GM23338 (cell line): ENCODE measurements at regions not wholly inside any gene's neighbourhood (a gene's known extent, or its start where the extent isn't known, plus 50 kb on each side); places are given as distances from the start of the nearest gene placed in this dataset.

Experiments
- ATAC-seq: fragments of 200-7000 bp; cut with Tn5 transposase; 3 replicates; pipeline ENCODE4 v1.9.1; 2020
- DNase-seq: peaks from one replicate; pipeline ENCODE4 v3.0.0-alpha.2; 2015; ENCODE audit warnings: low spot score
- H2AFZ ChIP-seq: fragments of 200-600 bp; sonication (generic); 2 replicates; pipeline ENCODE4 v1.8.0; 2016; ENCODE audit warnings: antibody characterized with exemption, mild to moderate bottlenecking, moderate library complexity
- H3F3A ChIP-seq: fragments of 200-600 bp; sonication (generic); replicated peaks from 2 replicates; pipeline ENCODE4 v1.8.0; 2017; ENCODE audit warnings: antibody characterized with exemption, mixed run types, low read depth
- H3K27ac ChIP-seq: fragments of 200-600 bp; sonication (generic); 2 replicates; pipeline ENCODE4 v1.6.1; 2016; ENCODE audit warnings: low read depth
- H3K27me3 ChIP-seq: fragments of 200-600 bp; sonication (generic); 2 replicates; pipeline ENCODE4 v1.8.0; 2016; ENCODE audit warnings: mild to moderate bottlenecking, mixed run types, moderate library complexity; ENCODE audit not compliant: insufficient read depth
- H3K36me3 ChIP-seq: fragments of 200-600 bp; sonication (generic); 2 replicates; pipeline ENCODE4 v1.8.0; 2016; ENCODE audit warnings: mild to moderate bottlenecking; ENCODE audit not compliant: insufficient read depth
- H3K4me1 ChIP-seq: fragments of 200-600 bp; sonication (generic); 2 replicates; pipeline ENCODE4 v1.8.0; 2016; ENCODE audit warnings: mild to moderate bottlenecking, moderate library complexity; ENCODE audit not compliant: insufficient read depth
- H3K4me2 ChIP-seq: fragments of 200-600 bp; sonication (generic); 2 replicates; pipeline ENCODE4 v1.7.1; 2017; ENCODE audit warnings: mixed run types
- H3K4me3 ChIP-seq: fragments of 200-600 bp; sonication (generic); 2 replicates; pipeline ENCODE4 v1.6.1; 2016; ENCODE audit warnings: mixed run types
- H3K79me2 ChIP-seq: fragments of 200-600 bp; sonication (generic); replicated peaks from 2 replicates; pipeline ENCODE4 v1.8.0; 2017; ENCODE audit warnings: mild to moderate bottlenecking; ENCODE audit not compliant: insufficient read depth
- H3K9me2 ChIP-seq: fragments of 200-600 bp; sonication (generic); 2 replicates; pipeline ENCODE4 v1.8.0; 2017; ENCODE audit not compliant: insufficient read depth
- H4K20me1 ChIP-seq: fragments of 200-600 bp; sonication (generic); replicated peaks from 2 replicates; pipeline ENCODE4 v1.8.0; 2017; ENCODE audit warnings: mild to moderate bottlenecking; ENCODE audit not compliant: insufficient read depth
- H3K27ac Mint-ChIP-seq: 2 replicates; pipeline ENCODE4 v1.8.0; 2020; ENCODE audit warnings: inconsistent platforms, mild to moderate bottlenecking, moderate library complexity, mixed read lengths
- H3K27me3 Mint-ChIP-seq: 3 replicates; pipeline ENCODE4 v1.8.0; 2022; ENCODE audit warnings: low read depth, mild to moderate bottlenecking, moderate library complexity, mixed read lengths, inconsistent platforms; ENCODE audit not compliant: insufficient read depth, poor library complexity
- H3K36me3 Mint-ChIP-seq: 3 replicates; pipeline ENCODE4 v1.8.0; 2021; ENCODE audit warnings: low read depth, mild to moderate bottlenecking, inconsistent platforms, moderate library complexity, mixed read lengths
- H3K4me1 Mint-ChIP-seq: 3 replicates; pipeline ENCODE4 v1.8.0; 2020; ENCODE audit warnings: mild to moderate bottlenecking, inconsistent platforms, mixed read lengths
- H3K4me3 Mint-ChIP-seq: 3 replicates; pipeline ENCODE4 v1.8.0; 2021; ENCODE audit warnings: moderate library complexity, mild to moderate bottlenecking, inconsistent platforms, mixed read lengths
- H3K9me3 Mint-ChIP-seq: 3 replicates; pipeline ENCODE4 v1.8.0; 2020; ENCODE audit warnings: moderate library complexity, mild to moderate bottlenecking, inconsistent platforms, mixed read lengths
- CREB1 ChIP-seq: fragments of 250-450 bp; sonication (Bioruptor Pico); IDR thresholded peaks from 2 replicates; pipeline ENCODE4 v1.5.0; 2020; ENCODE audit warnings: low read depth, mild to moderate bottlenecking, moderate library complexity
- ETS1 ChIP-seq: IDR thresholded peaks from 2 replicates; pipeline ENCODE4 v1.6.1; 2016; ENCODE audit warnings: antibody characterized with exemption
- EZH2 ChIP-seq: fragments of 200-600 bp; sonication (generic); IDR thresholded peaks from one replicate; pipeline ENCODE4 v1.8.0; 2017; ENCODE audit warnings: antibody characterized with exemption, mild to moderate bottlenecking, low read depth; ENCODE audit not compliant: unreplicated experiment
- EZH2phosphoT487 ChIP-seq: fragments of 200-600 bp; sonication (generic); IDR thresholded peaks from one replicate; pipeline ENCODE4 v1.8.1; 2018; ENCODE audit warnings: antibody characterized with exemption; ENCODE audit not compliant: unreplicated experiment
- STAT1 ChIP-seq: IDR thresholded peaks from one replicate; pipeline ENCODE4 v1.6.1; 2016; ENCODE audit warnings: antibody characterized with exemption; ENCODE audit not compliant: unreplicated experiment
- ZNF114 ChIP-seq: fragments of 250-450 bp; sonication (Bioruptor Pico); IDR thresholded peaks from 2 replicates; pipeline ENCODE4 v1.5.0; 2020; ENCODE audit warnings: mild to moderate bottlenecking, moderate library complexity
- ZNF462 ChIP-seq: fragments of 250-450 bp; sonication (Bioruptor Pico); IDR thresholded peaks from 2 replicates; pipeline ENCODE4 v1.5.0; 2020; ENCODE audit warnings: mild to moderate bottlenecking, moderate library complexity

GRCh38 chrX:116290359-116290758 is 119.8 kb downstream of the AGTR2 start:
- no peak for TF ChIP-seq ZNF114 (CRISPR knock-in tag)
- no peak for TF ChIP-seq STAT1
- TF ChIP-seq ETS1, result no peak
- no peak for TF ChIP-seq CREB1 (CRISPR knock-in tag)
- no peak for TF ChIP-seq EZH2
- Histone ChIP-seq H3K4me3 (no peak overlapping the region), H3K27me3 (no peaks in the 10 kb centered on the region), H3K36me3 (no peaks in the 10 kb centered on the region), H3K9me2 (no peaks in the 10 kb centered on the region), H3K79me2 (no peaks in the 10 kb centered on the region), H3K4me1 (peaks cover 5% of the 10 kb centered on the region; the same call in 1 of the 2 replicates), H2AFZ (no peak overlapping the region), H3K4me2 (no peak overlapping the region), H3K27ac (no peak overlapping the region), H3F3A (no peaks in the 10 kb centered on the region), H4K20me1 (no peaks in the 10 kb centered on the region)
- Mint-ChIP-seq H3K4me3 (no peak overlapping the region), H3K36me3 (no peaks in the 10 kb centered on the region; the same call in 2 of the 3 replicates), H3K9me3 (peaks cover 4% of the 10 kb centered on the region; the same call in 1 of the 3 replicates), H3K27me3 (no peaks in the 10 kb centered on the region), H3K4me1 (peaks cover 6% of the 10 kb centered on the region; the same call in 2 of the 3 replicates), H3K27ac (no peak overlapping the region)
- DNase-seq, result no peak
- no peak for ATAC-seq

GRCh38 chrX:116292183-116292582 is 121.6 kb downstream of the AGTR2 start:
- H3K27me3 ChIP-seq, result no peaks in the 10 kb centered on the region
- Mint-ChIP-seq H3K27me3 (no peaks in the 10 kb centered on the region), H3K4me1 (peaks cover 6% of the 10 kb centered on the region; the same call in 2 of the 3 replicates), H3K27ac (no peak overlapping the region), H3K36me3 (no peaks in the 10 kb centered on the region; the same call in 2 of the 3 replicates), H3K4me3 (no peak overlapping the region), H3K9me3 (peaks cover 2% of the 10 kb centered on the region; the same call in 1 of the 3 replicates)
- TF ChIP-seq EZH2, result no peak
- TF ChIP-seq ZNF462 (CRISPR knock-in tag), result no peak
- TF ChIP-seq EZH2phosphoT487, result no peak
- H3K27ac ChIP-seq, result no peak overlapping the region
- H4K20me1 ChIP-seq, result no peaks in the 10 kb centered on the region
- H3K9me2 ChIP-seq, result no peaks in the 10 kb centered on the region
- no peak overlapping the region for H2AFZ ChIP-seq
- H3K36me3 ChIP-seq, result no peaks in the 10 kb centered on the region
- no peak overlapping the region for H3K4me2 ChIP-seq
- H3K4me3 ChIP-seq, result no peak overlapping the region
- no peaks in the 10 kb centered on the region for H3F3A ChIP-seq
- no peaks in the 10 kb centered on the region for H3K79me2 ChIP-seq
- no peak for ATAC-seq
- DNase-seq, result no peak
- no peaks in the 10 kb centered on the region for H3K4me1 ChIP-seq
